ENCODE measurements at regions not wholly inside any gene's neighbourhood (a gene's known extent, or its start where the extent isn't known, plus 50 kb on each side); places are given as distances from the start of the nearest gene placed in this dataset.

DNA sequence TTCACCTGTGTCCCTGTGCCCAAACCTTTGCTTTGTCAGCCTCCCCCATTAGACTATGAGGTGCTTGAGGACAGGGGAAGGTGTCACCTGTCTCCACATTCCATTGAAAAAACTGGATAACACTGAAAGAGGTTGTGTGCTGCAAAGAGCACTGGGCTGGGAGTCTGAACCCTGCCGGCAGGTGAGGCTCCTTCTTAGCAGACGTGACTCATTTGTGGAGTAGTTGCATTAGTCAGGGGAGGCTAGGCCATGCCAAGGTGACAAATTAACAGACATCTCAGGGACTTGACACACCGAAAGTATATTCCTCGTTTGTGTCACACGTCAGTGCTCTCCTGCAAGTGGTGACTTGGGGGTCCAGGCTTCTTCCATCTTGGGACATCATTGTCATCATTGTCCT is 95.9 kb upstream of the STX18 start:
- DNase-seq (ENCODE audit: low read depth): no peak

DNA sequence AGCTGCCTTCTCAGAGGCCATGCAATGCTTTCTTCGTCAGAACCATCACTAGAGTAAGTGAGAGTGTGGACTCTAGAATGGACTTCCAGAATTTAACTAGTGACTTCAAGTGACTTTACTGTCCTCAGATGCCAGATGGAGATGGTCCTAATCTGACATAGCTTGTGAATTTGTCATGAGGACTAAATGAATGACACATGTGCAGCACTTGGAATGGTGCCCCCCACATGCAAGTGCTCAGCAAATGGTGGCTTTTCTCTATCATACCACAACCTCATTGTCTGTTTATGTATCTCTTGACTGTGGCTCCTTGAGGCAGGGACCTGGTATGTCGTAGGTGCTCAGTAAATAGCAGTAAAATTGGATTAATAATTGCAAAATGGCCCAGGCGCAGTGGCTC is 91.6 kb upstream of the STX18 start:
- no peak for DNase-seq (ENCODE audit: low read depth)

DNA sequence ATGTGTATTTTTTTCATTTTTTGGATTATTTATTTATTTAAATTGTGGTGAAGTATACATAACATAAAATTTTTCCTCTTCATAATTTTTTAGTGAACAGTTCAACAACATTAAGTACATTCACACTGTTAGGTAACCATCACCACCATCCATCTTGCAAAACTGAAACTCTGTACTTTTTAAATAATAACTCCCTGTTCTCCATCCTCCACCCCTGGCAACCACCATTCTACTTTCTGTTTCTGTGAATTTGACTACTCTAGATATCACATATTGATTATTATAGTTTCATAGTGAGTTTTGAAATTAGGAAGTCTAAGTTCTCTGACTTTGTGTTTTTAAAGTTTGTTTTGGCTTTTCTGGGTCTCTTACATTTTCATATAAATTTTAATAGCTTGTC is 89.3 kb upstream of the STX18 start:
- no peak for DNase-seq (ENCODE audit: low read depth)

DNA sequence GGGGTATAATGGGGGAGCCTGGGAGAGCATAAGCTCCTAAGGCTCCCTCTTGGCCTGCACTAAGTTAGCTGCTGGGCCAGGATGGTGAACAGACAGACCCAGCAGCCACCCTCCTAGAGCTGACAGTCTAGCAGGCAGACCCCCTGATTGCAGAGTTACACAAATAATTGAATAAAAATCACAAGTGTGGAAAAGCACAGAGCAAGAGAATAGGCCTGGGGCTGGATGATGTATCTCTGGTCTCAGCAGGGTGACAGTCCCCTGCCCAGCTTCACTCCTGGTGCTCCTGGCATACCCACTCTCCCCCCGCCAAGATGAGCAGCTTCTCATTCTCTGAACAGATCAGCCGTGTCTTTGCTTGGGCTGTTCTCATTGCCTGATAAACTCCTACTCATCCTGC is 86.1 kb upstream of the STX18 start:
- no peak for DNase-seq (ENCODE audit: low read depth)

DNA sequence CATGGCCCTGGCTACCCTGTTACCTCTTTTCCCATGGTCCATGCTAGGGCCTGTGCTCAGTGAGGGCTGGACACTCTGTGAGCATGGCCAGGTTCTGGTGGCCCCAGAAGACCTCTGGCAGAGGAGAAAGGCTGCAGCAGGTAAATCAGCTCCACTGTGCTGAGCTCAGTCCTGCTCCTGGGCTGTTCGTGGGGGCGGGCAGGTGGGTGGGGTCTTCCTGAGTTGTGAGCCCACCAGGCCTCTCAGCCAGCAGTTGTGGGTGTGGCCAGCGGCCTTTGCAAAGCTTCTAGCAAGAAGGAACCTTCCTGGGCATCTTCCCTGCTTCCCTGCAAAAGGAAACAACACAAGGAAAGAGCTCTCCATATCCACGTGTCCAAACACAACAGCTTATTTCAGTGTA is 85.3 kb upstream of the STX18 start:
- no peak for DNase-seq (ENCODE audit: low read depth)

DNA sequence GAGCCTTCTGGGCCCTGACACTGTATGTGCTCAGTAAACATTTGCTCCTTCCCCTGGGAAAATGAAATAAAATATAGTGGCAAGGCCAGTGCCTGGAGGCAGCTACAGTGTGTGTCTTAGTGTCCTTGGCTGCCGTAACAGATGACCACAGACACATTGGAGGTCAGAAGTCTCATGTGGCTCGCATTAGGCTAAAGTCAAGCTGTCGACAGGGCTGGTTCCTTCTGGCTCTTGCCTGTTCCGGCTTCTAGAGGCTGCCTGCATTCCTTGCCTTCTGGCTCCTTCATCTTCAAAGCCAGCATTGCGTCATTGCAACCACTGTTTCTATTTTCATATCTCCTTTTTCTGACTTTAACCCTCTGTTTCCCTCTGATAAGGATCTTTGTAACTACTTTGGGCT is 83.6 kb upstream of the STX18 start:
- DNase-seq (ENCODE audit: low read depth): no peak

DNA sequence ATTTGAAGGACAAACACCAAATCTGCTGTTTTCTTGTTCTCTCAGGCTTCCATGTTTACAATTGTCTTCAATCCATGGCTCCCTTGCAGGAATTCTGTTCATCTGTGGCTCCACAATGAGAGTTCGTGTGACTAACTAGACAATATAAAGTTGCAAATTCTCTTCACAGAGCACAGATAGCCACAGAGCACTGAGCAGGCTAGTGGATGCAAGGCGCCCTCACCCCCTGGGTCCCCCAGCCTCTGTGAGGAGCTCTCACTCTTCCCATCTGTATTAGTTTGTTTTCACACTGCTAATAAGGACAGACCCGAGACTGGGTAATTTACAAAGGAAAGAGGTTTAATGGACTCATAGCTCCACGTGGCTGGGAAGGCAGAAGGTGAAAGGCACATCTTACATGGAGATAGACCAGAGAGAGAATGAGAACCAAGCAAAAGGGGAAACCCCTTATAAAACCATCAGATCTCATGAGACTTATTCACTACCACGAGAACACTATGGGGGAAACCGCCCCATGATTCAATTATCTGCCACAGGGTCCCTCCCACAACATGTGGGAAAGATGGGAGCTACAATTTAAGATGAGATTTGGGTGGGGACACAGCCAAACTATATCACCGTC is 82.5 kb upstream of the STX18 start:
- DNase-seq (ENCODE audit: low read depth): no peak

DNA sequence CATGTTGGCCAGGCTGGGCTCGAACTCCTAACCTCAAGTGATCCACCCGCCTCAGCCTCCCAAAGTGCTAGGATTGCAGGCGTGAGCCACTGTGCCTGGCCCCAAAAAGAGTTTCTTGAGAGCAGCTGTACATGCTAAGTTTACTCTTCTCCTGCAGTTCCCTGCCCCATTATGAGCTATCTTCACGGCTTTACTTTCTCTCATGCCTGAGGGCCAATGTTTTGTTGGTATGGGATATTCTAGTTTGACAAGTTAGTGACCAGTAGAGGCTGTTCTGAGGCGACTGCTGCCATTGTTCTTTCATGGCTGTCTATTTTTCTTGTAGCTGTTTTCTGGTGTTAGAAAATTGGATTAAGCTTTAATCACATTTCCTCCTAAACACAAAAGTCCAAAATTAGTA is 78.0 kb upstream of the STX18 start:
- no peak for DNase-seq (ENCODE audit: low read depth)

DNA sequence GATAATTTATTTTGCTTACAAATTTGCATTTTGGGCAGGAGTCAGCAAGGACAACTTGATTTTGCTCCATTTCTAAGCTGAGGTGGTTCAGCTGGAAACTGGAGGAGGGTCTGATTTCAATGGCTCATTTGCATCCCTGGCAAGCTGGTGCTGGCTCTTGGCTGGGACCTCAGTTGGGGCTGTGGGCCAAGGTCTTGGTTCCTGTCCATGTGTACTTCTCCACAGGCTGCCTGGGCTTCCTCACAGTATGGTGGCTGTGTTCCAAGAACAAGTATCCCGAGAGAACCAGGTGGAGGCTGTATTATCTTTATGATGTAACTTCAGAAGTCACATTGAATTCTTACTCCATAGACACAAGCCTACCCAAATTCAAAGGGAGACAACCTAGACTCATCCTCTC is 77.0 kb upstream of the STX18 start:
- no peak for DNase-seq (ENCODE audit: low read depth)

DNA sequence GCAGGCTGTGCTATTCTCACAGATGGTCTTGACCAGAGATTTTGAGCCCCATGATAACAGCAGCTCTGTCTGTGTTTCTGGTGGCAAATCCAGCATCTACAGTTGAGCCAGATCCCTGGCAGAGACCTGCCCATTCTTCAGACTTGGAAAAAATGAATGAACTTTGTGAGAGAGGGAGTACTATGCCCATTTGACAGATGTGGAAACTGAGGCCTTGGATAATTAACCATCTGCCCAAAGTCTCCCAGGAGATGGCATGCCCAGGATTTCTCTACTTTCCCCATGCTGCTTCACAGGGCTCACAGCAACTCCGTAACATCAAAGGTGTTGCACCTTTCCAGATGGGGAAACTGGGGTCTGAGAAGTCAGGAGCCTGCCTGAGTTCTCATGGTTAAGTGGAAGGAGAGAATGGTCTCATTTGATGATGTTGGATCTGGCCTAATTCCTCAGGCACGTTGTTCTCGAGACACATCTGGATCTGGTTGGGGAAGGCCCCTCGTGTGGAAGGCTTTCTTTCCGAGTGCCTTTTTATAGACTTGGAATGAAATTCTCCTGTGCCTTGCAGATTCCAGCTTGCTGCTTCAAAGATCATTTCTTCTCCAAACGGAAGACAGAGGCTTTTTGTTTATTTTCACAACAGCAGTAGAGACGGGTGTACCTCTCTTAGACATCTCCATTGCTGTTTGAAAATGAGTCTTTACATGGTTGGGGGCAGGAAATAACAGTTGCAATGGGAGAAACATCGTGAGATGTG is 73.3 kb upstream of the STX18 start:
- peak; percentile 87 for DNase-seq (ENCODE audit: low read depth)

DNA sequence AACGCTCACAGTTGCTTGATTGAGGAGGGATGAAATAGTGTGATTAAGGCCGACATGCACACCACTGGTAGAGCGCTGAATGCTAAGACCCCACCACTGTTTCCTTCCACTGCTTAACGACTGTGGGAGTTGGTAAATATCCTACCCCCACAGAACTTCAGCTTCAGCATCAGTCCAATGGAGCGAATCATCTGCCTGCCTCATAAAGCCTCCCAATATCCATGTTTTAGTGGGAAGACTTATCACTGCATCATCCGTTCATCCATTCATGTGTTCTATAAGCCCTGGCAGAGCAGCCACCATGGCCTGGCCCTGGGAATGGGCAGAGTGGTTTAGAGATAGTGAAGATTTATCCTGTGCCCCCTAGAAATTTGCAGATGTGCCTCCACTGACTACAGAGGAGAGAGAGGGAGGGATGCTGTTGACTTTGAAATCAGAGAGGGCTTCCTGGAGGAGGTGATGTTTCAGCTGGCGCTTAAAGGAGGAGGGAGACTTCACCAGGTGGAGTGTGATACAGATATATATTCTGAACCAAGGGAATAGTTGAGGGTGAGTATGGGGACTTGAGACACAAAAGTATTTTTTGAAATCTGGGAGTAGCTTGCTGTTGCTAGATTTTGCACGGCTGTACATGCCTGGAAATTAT is 71.9 kb upstream of the STX18 start:
- no peak for DNase-seq (ENCODE audit: low read depth)

DNA sequence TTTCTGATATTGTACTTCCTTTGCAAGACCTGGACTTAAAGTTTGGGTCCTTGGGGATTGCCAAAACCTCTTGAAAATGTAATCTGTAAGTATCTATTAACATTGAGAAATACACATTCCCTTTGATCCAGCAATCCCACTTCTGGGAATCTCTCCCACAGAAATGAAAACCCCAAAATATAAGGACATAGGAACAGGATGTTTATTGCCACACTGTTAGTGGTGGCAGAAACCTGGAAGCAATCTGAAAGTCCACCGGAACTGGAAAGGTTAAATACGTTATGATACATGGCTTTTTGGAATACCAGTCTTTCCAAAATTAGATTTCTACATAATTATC is 71.2 kb upstream of the STX18 start:
- no peak for DNase-seq (ENCODE audit: low read depth)

DNA sequence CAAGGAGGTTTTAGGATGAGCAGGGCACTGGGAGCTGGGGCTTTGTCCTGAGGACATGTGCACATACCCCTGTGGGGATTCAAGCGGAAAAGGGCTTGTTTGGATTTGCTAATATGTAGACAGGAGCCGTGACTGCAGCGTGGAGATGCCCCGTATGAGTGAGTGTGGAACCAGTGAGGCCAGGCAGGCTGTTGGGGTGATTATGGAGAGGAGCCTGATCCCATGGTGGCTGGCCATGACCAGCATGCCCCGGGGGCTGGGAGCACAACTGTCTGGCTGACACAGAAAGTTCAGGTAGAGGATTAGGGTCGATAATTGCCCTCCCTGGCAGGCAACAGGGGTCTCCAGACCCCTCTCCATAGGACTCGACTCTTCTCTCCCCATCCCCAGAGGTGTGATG is 68.8 kb upstream of the STX18 start:
- no peak for DNase-seq (ENCODE audit: low read depth)

DNA sequence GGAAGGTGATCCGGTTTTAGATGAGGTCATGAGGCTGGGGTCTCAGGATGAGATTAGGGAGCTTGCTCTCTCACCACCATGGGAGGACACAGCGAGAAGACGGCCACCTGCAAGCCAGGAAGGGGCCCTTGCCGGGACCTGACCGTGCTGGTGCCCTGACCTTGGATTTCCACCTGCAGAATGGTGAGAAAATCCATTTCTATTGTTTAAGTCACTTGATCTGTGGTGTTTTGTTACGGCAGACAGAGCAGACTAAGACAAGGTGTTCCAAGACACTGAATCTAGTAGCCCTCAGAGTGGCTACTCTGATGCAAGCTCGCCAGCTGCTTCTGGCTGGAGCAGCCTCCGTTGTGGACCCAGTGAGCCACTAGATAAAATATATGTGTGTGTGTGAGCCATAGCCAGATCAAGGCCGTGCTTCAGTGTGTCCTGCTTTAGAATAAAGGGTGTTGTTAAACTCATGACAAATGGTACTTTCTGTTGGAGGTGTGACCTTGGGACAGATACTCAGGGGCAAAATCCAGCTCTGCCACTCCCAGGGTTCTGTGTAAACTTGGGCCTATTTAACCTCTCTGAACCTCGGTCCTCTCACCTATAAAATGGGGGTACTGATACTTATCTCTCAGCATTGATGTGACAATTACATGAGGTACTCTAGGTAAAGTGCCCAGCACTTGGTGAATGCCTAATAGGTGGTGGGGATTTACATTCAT is 67.9 kb upstream of the STX18 start:
- no peak for DNase-seq (ENCODE audit: low read depth)

DNA sequence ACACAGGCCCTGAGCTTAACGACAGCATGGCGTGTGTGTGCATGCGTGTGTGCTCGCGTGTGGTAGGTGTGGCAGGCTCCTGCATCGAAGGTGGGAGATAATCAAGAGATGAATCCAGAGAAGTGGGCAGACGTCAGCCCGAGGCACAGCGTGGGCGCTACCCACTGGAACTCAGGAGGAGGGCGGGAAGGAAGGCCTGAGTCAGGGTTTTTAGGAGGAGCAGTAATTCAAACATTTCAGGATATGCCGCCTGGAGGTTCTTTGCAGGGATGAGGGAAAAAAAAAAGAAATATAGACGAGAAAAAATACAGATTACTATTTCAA is 66.3 kb upstream of the STX18 start:
- DNase-seq (ENCODE audit: low read depth): no peak

DNA sequence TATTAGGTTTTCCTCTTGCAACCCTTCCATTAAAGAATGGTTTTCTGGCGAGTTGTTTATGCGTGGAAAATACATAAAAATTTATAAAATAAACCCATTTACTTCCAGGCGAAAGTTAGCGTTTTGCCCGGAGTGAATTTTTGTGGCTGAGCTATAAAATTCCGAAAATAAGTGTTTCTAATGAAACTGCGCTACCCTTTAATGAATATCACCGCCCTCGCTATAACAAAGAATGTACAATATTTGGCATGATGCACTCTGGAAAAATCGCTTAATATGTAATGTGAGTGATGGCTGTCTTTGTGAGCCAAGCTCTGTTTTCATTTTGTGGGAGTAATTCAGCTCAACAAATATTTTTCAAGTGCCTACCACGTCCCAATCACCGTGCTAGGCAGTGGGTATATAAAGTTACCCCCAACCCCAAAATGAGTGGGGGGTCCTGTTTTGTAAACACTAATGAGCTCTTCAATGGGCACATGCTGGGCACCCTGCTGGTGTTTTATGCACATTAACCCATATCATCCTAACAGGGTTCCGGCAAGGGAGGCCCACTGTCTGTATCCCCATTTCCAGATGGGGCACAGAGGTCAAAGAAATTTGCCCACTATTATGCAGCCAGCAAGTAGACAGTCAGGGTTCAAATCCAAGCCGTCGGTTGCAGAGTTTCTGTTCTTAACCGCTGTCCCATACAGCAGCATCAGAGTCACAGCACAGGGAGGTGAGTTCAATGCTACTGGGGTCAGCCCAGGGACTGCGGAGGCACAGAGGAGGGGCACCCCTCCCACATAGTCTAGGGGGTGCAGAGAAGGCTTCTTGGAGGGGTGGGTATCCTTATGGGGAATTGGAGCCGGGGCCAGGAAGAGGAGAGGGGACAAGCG is 65.7 kb upstream of the STX18 start:
- DNase-seq (ENCODE audit: low read depth): no peak

DNA sequence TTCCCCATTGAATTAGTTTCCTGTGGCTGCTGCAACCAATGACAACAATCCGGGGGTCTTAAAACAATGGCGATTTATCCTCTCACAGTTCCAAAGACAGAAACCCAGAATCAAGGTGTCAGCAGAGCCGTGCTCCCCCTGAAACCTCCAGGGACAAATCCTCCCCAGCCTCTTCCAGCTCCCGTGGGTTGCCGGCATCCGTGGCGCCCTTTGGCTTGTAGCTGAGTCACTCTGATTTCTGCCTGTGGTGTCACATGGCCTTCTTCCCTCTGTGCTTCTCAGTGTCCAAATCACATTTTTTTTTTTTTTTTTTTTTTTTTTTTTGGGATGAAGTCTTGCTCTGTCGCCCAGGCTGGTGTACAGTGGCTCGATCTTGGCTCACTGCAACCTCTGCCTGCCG is 64.5 kb upstream of the STX18 start:
- DNase-seq (ENCODE audit: low read depth): no peak

DNA sequence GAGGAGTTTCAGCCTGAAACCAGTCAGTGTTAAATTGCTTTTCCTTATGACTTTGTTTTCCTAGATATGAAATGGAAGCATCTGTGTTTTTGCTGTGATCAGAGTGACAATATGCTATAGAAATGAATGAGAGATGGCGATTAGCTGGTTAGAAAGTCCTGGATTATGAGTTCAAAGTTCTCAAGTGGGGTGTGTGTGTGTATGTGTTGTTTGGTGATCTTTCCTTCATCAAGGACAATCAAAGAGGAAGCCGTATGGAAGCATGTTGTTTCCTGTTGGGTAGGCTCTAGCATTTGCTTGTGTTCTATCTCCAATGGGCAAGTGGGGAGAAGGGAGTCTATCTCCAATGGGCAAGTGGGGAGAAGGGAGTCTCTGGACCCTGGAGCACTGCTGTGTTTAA is 64.0 kb upstream of the STX18 start:
- no peak for DNase-seq (ENCODE audit: low read depth)

DNA sequence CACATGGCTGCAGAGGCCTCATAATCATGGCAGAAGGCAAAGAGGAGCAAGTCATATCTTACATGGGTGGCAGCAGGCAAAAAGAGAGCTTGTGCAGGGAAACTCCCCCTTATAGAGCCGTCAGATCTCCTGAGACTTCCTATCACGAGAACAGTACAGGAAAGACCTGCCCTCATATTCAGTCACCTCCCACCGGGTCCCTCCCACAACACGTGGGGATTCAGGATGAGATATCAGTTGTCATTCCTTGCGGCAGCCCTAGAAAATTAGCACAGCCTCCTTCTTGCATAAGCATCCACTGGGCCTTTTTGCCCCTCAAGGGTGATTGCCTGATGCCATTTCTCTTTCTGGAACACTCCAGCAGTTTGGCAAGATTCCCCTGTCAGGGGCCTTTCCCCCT is 61.7 kb upstream of the STX18 start:
- no peak for DNase-seq (ENCODE audit: low read depth)

DNA sequence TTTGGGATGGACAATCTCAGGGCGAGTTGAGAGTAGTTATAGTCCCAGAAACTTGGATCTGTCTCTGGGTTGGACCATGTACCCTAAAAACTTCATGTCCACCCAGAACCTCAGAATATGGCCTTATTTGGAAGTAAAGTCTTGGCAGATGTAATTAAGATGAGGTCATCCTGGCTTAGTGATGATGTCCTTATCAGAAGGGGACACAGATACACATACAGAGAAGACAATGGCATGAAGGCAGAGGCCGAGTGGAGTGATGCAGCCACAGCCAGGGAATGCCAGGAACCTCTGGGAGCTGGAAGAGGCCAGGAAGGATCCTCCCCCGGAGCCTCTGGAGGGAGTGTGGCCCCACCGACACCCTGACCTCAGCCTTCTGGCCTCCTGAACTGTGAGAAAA is 61.2 kb upstream of the STX18 start:
- no peak for DNase-seq (ENCODE audit: low read depth)

DNA sequence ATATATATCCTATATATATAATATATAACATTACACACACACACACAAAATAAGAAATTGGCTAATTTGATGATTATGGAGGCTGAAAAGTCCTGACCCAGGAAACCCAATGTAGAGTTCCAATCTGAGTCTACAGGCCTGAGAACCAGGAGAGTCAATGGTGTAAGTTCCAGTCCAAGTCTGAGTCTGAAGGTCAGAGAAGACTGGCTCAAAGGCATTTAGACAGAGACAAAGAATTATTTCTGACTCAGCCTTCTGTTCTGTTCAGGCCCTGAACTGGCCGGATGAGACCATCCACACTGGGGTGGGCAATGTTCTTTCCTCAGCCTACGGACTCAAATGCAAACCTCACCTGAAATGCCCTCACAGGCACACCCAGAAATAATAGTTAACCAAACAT is 60.6 kb upstream of the STX18 start:
- no peak for DNase-seq (ENCODE audit: low read depth)

DNA sequence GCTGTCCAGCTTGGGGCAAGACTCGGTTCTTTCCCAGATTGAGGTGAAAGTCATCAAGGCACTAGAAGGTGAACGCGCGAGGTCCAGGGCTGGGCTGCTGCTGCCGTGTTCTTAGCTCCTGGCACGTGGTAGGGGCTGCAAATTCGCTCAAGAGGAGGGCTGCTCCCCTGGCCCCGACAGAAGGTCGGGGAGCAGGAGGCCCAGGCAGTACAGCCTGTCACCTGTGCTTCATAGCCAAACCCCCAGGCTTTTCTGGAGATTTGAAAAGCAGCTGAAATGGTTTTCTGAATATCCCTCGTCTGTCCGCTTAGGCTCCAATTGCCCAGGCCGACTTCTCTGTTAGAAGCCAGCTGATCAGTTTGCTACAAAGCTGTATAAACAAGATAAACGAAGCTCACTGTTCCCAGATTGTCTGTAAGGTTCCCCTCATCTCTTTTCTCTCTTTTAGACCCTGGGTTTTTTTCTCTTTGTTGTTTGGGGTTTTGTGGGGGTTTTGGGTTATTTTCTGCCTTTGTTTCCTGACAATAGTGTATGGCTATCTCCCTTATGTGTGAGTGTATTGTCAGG is 60.0 kb upstream of the STX18 start:
- DNase-seq (ENCODE audit: low read depth): no peak

Data from forelimb muscle (tissue), 1 donor.